Neural cell (in vitro differentiated cells): ENCODE measurements at regions not wholly inside any gene's neighbourhood (a gene's known extent, or its start where the extent isn't known, plus 50 kb on each side); places are given as distances from the start of the nearest gene placed in this dataset.

Experiments used
- EP300 ChIP-seq: fragments of 450-650 bp; conservative IDR thresholded peaks from 2 replicates; pipeline ENCODE4 v1.6.1; 2014; ENCODE audit warnings: antibody characterized with exemption, mild to moderate bottlenecking, moderate library complexity; ENCODE audit not compliant: poor library complexity, severe bottlenecking
- EZH2 ChIP-seq: fragments of 200-600, 300-800 bp; shearing (Covaris generic), sonication (generic); IDR thresholded peaks from 2 replicates; pipeline ENCODE4 v1.6.1; 2014; ENCODE audit warnings: antibody characterized with exemption, low read length, borderline replicate concordance, mild to moderate bottlenecking; ENCODE audit not compliant: insufficient read depth, poor library complexity, severe bottlenecking
- POLR2AphosphoS5 ChIP-seq: IDR thresholded peaks from 2 replicates; pipeline ENCODE4 v1.6.1; 2012
- REST ChIP-seq: IDR thresholded peaks from 2 replicates; pipeline ENCODE4 v1.6.1; 2012; ENCODE audit warnings: borderline replicate concordance
- SMC3 ChIP-seq: fragments of 450-650 bp; conservative IDR thresholded peaks from 2 replicates; pipeline ENCODE4 v1.6.1; 2014; ENCODE audit warnings: antibody characterized with exemption, mild to moderate bottlenecking, moderate library complexity; ENCODE audit not compliant: poor library complexity
- TAF1 ChIP-seq: IDR thresholded peaks from 2 replicates; pipeline ENCODE4 v1.6.1; 2012; ENCODE audit warnings: low read depth
- TF ChIP-seq, protein P1 (sequence below): fragments of 450-650 bp; IDR thresholded peaks from 2 replicates; pipeline ENCODE4 v1.5.1; 2014; ENCODE audit warnings: antibody characterized with exemption, mild to moderate bottlenecking, moderate library complexity; ENCODE audit not compliant: poor library complexity, severe bottlenecking

GRCh38 chr21:39088031-39088370 lies 95.2 kb downstream of the PSMG1 start:
- TF ChIP-seq SMC3: no peak
- TF ChIP-seq, protein P1, sequence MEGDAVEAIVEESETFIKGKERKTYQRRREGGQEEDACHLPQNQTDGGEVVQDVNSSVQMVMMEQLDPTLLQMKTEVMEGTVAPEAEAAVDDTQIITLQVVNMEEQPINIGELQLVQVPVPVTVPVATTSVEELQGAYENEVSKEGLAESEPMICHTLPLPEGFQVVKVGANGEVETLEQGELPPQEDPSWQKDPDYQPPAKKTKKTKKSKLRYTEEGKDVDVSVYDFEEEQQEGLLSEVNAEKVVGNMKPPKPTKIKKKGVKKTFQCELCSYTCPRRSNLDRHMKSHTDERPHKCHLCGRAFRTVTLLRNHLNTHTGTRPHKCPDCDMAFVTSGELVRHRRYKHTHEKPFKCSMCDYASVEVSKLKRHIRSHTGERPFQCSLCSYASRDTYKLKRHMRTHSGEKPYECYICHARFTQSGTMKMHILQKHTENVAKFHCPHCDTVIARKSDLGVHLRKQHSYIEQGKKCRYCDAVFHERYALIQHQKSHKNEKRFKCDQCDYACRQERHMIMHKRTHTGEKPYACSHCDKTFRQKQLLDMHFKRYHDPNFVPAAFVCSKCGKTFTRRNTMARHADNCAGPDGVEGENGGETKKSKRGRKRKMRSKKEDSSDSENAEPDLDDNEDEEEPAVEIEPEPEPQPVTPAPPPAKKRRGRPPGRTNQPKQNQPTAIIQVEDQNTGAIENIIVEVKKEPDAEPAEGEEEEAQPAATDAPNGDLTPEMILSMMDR: no peak
- no peak for TF ChIP-seq EZH2
- TF ChIP-seq EP300: no peak
- TF ChIP-seq TAF1: no peak
- no peak for TF ChIP-seq POLR2AphosphoS5
- TF ChIP-seq REST: no peak
